ENCODE measurements at regions not wholly inside any gene's neighbourhood (a gene's known extent, or its start where the extent isn't known, plus 50 kb on each side); places are given as distances from the start of the nearest gene placed in this dataset.
"Not testable (repeated sequence)": the region's sequence is repeated elsewhere in the genome, so short reads cannot be mapped to it uniquely, and the experiment has no call there.

GRCh38 chr15:53843166-53843565 is 83.7 kb upstream of the WDR72 start:
- no peak for DNase-seq

- no peak for DNase-seq
Observed at GRCh38 chr15:53841651-53842050, 82.2 kb upstream of the WDR72 start.

- no peak for DNase-seq
Observed at GRCh38 chr15:53840681-53841080, 81.2 kb upstream of the WDR72 start.

DNA sequence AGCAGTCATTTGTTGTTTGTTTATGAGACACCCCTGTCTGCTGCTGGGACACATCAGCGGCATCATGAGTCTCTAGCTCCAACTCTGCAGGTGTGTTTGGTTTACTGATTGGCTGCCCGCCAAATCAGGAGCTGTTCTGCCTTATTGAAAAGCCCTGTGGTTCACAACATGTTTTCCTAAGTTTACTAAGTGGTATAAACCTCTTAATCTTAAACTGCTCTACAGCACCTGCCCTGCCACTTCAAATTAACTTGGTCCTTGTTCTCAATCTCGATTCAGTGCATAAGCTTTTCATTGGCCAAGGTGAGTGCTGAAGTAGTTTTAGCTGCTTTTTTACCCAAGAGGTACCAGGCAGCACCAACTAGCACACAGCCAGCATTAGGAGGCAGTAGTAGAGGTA is 77.8 kb upstream of the WDR72 start:
- DNase-seq, result no peak

DNA sequence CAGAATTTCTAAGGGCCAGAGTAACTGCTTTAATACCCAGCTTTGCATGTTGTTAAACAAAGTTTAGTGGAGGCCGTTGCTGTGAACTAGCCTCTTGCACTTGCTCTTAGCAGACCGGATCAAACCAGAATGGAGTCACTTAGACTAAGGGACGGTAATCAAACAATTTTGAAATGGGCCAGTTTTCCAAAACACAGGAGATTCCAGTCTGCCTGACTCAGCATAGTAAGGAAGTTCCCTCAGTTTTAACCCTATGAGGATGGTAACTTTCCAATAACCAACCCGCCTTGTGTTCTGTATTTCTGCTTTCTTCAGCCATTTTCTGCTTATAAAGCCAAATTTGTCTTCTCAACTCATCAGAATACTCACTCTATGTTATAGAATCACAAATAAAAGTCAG is 77.2 kb upstream of the WDR72 start:
- DNase-seq, result no peak

GRCh38 chr15:53835309-53835708 is 75.8 kb upstream of the WDR72 start:
- DNase-seq, result no peak

DNA sequence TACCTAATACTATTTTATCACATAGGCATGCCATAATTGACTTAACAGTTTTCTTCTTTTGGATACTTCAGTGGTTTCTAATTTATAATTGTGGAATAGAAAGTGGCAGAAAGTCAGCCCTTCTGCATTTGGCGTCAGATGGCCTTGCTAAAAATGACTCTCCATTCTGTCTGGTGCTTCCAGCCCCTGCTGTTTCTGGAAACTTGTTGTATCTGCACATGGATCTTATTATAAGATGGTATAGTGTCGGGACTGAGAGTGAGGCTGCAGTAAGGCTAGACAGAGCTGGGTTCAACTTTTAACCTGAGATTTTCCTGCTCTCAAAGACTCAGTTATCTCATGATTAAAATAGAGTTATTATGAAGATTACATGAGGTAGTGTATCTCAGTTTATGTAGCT is 74.8 kb upstream of the WDR72 start:
- DNase-seq, result peak; percentile 68

DNA sequence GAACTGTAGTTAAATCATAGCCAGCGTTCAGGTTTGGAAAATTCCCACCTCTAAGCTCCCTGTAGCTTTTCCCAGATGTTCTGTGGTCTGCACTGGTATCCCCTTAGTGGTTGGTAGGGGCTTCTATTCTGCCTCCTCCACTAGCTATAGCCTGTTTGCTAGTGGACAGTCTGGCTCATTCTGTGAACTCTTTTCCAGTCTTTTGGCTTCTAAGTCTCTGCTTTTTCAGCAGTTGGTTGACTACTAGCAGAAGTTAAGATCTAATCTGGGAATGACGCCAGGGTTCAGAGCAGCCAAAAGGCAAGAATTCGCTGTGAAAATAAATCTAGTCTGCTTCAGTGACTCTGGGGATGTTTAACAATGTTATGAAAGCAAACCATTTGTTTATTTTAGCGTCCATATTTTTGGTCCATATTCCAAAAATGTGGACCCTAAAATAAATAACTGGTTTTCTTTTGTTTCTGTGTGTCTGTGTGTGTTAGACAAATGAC is 73.7 kb upstream of the WDR72 start:
- DNase-seq, result peak; percentile 88

GRCh38 chr15:53831907-53832770 is 72.7 kb upstream of the WDR72 start:
- no peak for DNase-seq

DNA sequence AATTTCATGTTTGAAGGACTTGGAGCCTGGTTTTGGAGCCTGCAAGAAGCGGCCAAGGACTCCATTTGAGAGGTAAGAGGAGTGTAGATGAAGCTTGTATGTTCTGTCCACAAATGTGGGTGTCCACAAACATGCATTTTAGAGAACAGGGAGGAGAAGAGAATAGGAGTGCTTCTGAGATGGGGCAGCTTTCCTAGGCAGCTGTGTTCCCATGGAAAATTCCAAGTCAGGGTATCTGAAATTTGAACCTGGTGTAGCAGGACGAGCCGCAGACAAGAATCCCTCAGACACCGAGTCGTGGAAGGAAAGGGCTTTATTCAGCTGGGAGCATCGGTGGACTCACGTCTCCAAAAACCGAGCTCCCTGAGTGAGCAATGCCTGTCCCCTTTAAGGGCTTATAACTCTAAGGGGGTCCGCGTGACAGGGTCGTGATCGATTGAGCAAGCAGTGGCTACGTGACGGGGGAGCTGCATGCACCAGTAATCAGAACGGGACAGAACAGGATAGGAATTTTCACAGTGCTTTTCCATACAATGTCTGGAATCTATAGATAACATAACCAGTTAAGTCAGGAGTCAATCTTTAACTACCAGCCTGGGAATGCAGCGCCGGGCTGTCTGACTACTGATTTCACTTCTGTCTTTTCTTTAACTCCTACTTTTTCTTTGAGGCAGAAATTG is 71.4 kb upstream of the WDR72 start:
- no peak for DNase-seq

- no peak for DNase-seq
Observed at GRCh38 chr15:53829923-53830459, 70.5 kb upstream of the WDR72 start.

DNA sequence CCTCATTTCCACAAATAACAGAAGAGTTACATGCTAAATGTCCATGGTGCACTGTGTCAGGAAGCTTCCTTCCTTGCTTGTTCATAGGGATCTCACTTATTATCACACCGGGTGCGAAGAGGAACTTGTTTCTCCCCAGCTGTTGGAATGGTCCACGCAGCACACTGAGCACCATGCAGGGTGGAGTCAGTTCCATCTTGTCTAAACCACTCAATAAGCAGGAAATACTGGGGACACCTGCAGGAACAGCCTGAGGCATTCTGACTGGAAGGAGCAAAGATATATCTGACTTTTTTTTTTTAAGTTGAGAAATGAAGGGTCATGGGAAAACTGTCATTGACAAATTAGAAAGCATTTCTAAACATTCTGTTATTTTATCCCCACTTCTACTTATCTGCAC is 70.0 kb upstream of the WDR72 start:
- no peak for DNase-seq

- DNase-seq, result no peak
Observed at GRCh38 chr15:53827355-53827754, 67.9 kb upstream of the WDR72 start.

DNA sequence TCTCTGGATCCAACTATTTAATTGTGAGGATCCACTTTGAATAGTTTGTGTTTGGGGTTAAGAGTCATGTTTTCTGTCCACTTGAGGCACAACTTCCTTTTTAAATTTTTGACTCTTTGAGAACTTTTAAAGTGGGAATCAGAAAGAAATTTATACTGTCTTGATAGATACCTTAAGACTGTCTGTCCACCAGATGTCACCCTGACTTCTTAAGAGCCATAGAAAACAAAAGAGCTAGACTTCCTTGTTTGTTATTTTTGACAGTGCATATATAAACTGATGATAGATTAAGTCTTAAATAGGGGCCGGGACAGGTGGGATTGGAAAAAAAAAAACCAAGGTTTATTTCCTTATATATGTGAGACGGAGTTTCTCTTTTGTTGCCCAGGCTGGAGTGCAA is 52.1 kb upstream of the WDR72 start:
- DNase-seq, result peak; percentile 21

DNA sequence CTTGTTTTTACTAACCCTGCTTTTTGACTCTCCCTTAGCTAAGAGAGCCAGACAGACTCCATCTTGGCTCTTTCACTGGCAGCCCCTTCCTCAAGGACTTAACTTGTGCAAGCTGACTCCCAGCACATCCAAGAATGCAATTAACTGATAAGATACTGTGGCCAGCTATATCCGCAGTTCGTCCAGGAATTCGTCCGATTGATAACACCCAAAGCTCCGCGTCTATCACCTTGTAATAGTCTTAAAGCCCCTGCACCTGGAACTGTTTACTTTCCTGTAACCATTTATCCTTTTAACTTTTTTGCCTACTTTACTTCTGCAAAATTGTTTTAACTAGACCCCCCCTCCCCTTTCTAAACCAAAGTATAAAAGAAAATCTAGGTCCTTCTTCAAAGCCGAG is 50.8 kb upstream of the WDR72 start:
- not testable (repeated sequence) for DNase-seq
